GM19395 (cell line): ENCODE measurements at regions not wholly inside any gene's neighbourhood (a gene's known extent, or its start where the extent isn't known, plus 50 kb on each side); places are given as distances from the start of the nearest gene placed in this dataset.
"Not testable (repeated sequence)": the region's sequence is repeated elsewhere in the genome, so short reads cannot be mapped to it uniquely, and the experiment has no call there.

ENCODE experiments used
- ATAC-seq: cut with Tn5 transposase; IDR thresholded peaks from one replicate; pipeline ENCODE4 v1.9.1; 2021; ENCODE audit warnings: mild to moderate bottlenecking, moderate library complexity; ENCODE audit not compliant: unreplicated experiment

DNA sequence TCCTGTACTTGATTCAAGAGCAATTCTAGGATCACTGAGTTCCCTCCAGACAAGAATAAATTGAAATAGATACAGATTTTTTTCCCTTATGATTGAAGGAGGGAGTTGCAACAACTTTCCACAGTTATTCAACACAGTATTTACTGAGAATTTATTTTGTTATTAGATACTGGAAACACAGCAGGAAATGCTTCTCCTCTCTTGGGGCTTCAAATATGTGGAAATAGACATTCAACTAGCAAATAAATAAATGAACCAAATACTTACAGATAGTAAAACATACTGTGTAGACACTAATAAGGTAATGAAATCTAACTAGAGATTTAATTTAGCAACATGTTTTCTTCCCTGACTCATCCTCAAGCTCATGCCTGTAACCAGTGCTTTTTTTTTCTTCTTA is 169.2 kb downstream of the LNPK start:
- ATAC-seq, result no peak

DNA sequence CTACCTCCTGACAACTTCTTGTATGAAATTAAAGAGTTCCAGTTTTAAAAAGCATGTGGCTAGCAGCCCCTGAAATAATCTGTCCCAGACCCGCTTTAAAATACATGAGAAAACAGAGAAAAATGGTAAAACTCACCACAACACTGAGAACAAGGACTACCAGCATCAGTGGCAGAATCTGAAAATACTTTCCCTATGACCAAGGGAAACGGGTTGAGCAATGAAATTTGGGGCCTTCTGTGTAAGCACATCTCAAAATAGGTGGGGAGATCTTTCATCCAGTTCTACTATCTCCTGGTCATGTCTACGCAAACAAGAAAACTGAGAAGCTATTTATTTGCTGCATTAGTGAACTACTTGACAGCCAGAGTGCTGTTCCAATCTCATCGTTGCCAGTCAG is 172.3 kb downstream of the LNPK start:
- ATAC-seq, result no peak

DNA sequence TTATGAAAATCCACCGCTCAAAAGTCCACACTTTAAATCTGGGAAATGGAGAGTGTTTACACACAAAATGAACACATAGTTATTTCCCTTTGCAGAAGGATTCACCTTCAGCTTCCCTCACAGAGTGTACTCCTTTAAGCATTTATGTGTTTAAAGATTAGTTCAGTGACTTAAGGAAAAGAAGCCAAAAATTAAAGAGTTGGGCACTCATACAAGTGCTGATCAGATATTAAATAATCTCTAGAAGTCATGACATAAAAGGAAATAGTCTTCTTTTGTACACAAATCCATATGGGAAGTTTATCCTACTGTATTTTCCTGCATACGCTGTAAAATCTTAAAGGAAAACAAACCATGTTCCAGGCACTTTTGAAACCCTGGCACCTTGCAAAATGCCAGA is 174.2 kb downstream of the LNPK start:
- no peak for ATAC-seq

DNA sequence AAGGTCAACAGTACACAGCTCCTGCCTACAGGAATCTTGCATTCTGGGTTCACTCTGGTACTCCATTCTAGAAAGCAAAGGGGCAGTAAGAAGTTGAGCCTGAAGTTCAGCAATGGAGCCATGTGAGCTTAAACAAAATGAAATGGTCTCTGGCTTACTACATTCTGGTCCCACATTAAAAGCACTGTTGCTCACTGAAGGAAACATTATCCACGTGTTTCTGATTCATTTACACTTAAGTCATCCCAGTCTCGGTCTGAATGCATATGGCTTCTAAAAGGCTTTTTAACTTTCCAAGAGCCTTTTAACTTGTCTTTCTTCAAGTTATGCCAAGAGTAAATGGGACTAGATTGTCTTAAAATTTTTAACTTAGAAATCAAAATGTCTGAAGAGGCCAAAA is 177.8 kb downstream of the LNPK start:
- no peak for ATAC-seq

DNA sequence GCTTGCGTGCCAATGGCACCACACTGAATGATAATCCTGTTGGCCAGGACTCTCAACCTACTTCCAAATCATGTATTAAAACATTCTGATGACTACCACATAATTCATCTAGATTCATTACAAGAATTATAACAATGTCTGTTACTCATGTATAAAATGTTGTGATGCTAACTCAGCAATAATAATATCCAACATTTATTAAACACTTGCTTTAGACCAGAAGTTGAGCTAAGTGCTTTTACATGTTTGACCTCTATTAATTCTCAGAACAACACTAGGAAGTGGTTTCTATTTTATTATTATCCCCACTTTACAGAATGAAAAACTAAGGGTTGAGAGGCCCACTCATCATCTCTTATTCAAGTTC is 178.4 kb downstream of the LNPK start:
- no peak for ATAC-seq

DNA sequence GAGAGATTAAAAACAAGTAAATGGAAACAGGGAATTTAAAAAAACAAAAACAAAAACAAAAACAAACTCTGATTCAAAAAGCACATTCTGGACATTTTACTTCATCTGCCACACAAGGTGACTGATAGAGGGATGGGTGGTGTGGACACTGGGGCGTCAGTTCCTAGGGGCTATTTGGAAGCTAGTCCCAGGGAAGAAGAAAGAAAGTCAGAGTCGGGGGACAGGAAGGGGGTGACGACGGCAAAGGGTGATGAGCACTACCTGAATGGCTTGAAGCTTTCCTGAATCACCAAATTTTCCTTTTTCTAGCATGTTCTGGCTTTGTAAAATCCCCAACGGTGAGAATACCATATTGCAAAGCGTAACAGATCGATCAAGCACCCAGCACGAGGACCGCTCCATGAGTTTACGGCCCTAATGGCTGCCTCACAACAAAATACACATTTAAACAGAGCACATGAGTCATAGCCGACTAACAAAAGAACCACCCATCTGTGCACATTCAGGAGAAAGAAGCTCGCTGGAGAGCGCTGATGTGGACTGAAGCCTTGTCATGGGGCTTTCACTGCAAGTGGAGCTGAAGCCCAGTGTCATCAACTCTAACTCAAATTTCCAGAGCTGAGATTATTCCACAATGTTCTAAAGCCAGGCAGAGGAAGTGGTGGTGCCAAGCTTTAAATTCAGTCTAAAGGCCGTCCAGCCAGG is 178.9 kb downstream of the LNPK start:
- ATAC-seq, result no peak

DNA sequence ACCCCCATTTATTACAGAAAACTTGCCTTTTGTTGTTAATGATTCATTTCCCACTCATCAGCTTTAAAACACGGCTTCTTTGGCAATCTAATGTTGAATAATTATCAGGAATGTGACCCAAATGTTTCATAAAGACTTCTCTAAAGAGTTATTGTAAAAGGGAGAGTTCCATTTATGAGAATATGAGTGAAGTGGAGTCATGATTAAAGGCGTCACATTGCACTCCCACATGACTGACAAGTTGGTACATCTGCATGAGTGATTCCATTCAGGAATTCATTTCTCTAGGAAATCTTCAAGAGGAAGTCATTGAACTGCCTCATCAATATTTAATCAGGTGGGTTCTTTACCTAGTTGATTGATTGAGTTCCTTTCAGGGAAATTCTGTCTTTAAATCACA is 184.8 kb downstream of the LNPK start:
- ATAC-seq, result no peak

DNA sequence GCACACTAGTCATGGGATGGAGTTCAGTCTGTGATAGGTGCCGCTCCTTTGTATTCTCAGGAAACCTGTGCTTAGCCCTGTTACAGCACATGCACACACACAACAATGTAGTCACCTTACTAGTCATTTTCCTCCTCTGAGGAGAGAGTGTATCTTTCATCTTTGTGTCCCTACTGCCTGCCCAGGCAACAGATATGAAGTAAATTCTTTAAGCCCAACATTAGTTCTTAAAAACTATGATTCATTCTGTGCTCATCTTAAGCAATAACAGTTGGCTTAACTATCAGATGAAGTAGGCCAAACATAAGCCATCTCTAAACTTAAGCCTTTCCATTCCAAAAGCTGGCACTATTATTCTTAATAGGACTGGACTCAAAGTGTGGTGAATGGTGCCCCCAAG is 186.5 kb downstream of the LNPK start:
- ATAC-seq, result no peak

DNA sequence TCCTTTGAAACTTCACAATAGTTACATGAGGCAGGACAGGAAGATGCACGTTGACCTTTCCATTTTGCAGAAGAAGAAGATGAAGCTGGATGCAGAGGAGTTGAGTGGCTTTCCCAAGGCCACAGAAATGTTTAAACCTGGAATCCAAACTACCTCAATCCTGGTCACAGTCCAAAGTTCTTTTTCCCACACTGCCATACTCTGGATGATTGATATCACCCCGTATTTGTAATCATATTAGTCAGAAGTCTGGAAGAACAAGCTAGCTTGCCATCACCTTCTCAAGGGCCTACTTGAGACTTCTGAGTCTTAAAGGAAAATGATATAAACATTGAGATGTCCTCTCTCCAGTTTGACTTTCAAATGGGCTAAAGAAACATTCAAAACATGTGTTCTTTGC is 190.1 kb downstream of the LNPK start:
- ATAC-seq, result no peak

DNA sequence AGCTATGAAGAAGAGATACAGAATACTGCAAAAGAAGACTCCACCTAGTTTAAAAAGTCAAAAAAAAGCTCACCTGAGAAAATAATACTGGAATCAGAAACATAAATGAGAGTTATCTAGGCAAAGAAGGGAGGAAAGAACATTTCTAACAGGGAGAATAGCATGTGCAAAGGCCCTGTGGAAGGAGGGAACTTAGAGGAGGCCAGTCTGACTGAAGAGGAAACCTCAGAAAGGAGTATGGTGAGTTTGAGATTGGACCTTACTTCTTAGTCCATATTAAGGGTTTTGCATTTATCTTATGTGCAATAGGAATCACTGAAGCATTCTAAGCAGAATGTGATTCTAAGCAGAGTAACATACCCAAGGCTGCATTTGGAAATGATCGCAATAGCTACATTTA is 193.2 kb downstream of the LNPK start:
- no peak for ATAC-seq

DNA sequence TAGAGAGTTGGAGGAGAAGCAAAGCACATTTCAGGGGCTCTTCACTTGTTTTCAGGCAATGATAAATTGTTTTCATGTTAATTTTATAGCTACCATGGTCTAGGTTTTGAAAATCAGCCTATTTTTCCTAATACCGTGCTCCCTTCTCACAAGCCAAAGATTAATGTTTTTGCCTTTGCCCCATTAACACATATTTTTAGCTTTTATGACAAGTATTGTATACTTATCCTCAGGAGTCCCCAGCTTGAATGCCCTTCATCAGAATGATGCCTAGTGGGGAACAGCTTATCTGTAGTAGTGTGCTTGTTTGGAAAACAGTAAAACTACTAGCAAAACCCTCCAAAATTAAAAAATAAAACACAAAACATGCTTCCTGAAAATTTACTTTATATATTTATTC is 194.0 kb downstream of the LNPK start:
- no peak for ATAC-seq

DNA sequence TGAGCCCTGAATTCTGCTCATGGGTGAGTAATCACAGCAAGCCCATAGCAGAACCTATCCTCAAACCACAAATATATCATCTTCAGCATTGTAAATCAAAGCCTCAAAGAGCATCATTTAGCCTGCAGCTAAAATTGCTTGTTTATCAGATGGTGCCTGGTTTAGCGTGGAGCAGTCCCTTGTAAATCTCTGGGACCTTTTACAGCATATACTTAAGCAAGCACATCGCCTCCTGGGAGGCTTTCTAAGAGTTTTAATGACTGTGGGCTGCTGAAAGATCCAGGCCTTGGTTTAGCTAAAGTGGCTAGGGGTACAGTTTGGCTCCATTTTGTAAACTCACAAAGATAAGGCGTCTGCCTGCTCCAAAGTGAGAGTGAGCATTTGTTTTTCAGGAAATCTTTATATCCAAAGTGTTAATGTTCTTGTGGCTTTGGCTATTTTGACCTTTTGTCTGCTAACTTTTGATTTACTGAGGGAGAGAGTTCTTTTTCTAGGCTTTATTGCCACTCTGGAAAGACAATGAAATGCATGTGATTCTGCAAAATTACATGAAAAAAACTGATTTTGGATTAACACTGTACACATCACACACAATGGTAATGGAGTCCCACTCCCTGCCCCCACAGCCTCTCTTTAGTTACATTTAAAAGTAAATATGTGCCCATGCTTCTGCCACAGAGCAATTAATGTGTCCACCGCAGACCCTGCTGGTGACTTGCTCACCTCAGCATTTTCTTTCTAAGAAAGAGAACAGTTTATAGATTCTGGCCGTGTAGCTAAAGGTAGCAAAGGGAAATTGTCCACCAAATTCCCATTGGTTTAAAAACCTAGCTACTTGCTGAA is 194.8 kb downstream of the LNPK start:
- no peak for ATAC-seq

DNA sequence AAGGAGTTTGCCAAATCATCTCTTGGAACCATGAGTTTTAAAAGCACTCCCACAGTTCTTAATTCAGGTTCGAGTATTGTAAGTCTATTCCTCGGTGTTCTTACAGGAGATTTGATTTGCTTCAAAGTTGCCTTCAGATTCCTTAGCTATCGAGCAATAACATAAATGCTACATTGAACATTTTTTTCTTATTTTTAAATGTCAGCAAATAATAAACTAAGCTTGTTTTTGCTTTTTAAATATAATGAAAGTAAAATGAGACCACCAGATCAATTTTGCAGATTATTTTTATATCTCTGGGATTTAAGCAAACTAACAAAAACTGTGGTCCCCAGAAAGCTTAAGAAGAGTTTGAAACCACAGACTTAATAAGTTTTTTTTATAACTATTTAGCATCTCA is 195.5 kb downstream of the LNPK start:
- ATAC-seq, result no peak

DNA sequence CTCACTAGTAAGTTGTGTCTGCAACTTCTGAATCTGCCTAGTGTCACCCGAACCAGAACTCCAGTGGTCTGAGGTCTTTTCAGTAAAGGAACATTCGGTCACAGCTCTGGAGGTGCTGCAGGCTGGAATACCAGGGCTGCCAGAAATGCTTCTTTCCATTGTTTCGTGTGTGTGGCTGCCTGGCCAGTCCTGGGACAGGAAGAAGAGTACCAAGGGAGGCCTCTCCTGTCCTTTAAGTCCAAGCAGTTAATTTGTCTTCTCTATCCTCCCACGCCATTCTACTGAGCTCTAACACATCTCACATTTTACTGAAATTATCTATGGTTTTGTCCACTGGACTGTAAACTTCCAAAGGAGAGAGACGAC is 196.0 kb downstream of the LNPK start:
- no peak for ATAC-seq

DNA sequence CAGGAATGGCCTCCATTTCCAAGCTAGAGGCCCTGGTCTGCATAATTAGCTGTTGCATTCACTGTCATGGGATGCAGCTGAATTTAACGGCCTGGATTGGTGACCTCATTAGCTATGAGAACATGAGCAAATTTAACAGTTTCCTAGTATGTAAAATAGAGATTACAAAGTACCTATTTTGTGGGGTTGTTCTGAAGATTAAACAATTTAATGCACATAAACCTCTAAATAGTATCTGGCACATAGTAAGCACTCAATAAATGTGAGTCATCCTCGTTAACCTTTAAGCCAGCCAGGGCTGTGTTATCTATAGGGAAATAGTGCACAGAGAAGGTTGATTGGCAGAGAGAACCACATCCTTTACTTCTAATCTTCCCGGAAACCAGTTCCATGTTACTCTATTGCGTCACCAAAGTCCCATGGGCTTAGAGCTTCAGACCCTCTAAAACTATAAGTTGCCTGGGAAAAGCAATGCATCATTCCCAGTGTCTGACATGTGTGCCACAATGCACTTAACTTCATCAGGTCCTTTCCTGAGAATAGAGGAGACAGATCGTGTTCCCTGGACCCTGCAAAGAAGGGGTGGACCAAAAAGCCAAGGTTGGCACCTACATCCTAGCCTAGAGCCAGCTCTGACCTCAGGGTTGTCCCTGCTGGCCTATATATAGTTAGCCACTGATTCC is 196.5 kb downstream of the LNPK start:
- ATAC-seq, result no peak

DNA sequence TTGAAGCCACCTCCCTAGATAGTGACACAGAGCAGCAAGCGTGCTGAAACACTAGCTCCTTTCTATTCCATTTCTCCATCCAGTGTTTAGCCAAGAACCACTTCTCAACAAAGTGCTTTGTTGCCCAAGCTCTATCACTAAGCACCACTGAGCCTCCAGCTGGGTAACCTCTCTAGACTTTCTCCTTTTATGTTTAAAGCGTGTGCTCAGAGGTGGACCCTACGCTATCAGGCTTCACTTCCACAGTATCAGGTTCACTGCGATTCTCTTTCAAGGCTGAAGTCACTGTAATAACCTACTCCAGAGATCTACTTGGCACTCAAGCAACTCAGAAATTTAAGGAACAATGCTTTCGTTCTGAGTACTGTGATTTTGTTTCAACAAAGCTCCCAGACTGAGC is 197.9 kb downstream of the LNPK start:
- no peak for ATAC-seq

DNA sequence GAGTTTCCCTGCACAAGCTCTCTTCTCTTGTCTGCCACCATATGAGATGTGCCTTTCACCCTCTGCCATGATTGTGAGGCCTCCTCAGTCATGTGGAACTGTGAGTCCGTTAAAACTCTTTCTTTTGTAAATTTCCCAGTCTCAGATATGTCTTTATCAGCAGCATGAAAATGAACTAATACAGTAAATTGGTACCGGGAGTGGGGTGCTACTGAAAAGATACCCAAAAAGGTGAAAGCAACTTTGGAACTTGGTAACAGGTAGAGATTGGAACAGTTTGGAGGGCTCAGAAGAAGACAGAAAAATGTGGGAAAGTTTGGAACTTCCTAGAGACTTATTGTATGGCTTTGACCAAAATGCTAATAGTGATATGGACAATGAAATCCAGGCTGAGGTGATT is 205.6 kb downstream of the LNPK start:
- not testable (repeated sequence) for ATAC-seq

DNA sequence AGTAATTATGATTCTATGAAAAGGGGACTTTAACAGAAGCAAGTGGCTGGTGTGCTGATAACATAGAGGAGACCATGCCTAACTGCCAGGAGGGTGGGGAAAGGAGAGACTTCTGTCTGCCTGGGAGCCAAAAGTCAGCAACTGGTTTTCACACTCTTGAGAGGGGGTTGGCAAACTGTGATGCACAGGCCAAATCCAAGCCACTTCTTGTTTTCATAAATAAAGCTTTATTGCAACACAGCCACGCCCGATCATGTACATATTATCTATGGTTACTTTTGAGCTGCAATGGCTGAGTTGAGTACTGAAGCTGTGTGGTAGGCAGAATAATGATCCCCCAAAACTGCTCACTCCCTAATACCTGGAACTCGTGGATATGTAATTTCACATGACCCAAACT is 208.4 kb downstream of the LNPK start:
- no peak for ATAC-seq

DNA sequence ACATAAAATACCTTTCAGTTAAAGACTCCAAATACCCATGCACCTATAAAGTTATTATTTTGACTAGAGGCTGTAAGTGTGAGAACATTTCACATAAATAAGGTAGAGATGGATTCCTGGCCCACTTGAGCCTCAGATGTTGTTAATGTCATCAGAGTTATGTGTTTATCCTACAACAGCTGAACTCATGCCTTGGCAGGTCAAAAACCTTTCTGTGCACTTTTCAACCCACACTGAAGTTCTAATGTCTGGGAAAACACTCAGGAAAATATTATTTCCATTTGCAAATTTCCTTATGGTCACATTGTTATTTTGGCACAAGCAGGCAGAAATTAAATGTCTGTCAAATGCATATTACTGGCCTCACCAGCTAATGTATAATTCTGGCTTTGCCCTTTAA is 209.2 kb downstream of the LNPK start:
- ATAC-seq, result no peak

DNA sequence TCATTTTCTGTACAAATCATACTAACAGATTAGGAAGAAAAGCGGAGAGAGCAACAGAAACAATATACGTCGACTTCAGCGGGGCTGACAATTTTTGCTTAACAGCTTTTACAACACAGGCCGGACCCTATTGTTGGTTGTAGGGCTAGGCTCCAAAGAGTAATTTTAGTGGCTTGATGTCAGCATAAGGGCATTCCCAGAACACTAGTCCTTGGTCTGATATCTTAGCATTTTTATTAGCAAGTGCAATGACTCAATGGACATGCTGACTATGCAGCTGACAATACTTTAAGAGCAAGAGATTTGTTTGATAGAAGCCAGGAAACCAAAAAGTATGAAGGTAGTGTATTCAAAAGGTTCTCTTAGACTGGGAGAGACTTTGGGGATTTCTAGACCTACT is 209.9 kb downstream of the LNPK start:
- ATAC-seq, result no peak

DNA sequence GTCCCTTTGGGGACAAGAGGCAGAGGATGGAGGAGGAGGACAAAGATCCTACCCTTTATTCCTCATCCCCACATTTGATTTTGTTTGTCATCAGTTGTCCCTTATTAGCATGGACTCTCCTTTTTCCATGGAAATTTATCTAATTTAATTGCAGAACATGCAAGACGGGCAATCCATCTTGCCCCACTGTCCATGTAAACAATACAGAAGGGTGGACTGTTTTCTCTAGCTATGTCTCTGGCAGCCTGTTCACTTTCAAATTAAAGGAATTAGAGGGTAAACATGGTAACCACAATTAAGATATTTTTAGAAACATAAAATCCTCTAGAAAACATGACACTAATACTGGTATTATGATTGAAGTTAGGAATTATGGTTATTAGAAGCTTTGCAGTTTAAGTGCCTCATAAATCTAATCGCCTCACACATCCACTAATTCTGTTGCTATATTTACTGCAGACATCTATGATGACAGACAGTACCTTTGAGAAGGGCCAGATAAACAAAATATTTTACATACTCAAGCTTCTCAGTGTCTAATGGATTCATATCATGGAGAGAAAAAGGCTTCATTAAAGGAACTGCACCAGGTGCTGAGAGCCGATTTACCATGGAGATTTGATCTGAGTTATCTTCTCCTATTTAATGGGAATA is 215.5 kb downstream of the LNPK start:
- ATAC-seq, result no peak

DNA sequence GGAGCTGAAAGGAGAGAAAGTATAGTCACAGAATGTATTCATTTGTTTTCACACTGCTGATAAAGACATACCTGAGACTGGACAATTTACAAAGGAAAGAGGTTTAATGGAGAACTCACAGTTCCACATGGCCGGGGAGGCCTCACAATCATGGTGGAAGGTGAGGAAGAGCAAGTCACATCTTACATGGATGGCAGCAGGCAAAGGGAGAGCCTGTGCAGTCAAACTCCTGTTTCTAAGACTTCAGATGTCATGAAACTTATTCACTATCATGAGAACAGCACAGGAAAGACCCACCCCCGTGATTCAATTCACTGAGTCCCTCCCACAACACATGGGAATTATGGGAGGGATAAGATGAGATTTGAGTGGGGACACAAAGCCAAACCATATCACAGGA is 224.7 kb downstream of the LNPK start:
- ATAC-seq, result not testable (repeated sequence)
